ENCODE measurements at regions not wholly inside any gene's neighbourhood (a gene's known extent, or its start where the extent isn't known, plus 50 kb on each side); places are given as distances from the start of the nearest gene placed in this dataset.

GRCh38 chr13:60790620-60791019 is 393.6 kb downstream of the TDRD3 start:
- TF ChIP-seq POLR2A (IDR thresholded peaks at IDR 0.05) = no peak
- TF ChIP-seq CTCF (IDR thresholded peaks at IDR 0.05) = no peak

Measured in vagina (tissue), 2 donors.